ENCODE measurements at regions not wholly inside any gene's neighbourhood (a gene's known extent, or its start where the extent isn't known, plus 50 kb on each side); places are given as distances from the start of the nearest gene placed in this dataset.
A peak's percentile ranks its signal among the peaks of the same experiment; 100 is the strongest.
"Not testable (repeated sequence)": the region's sequence is repeated elsewhere in the genome, so short reads cannot be mapped to it uniquely, and the experiment has no call there.

GRCh38 chr3:157914882-157915281, 191.3 kb downstream of the SHOX2 start:
- H3K4me3 ChIP-seq (replicated peaks; ENCODE audit: low read depth, low read length), result no peak overlapping the region
- DNase-seq (ENCODE audit: extremely low read depth, low read depth), result no peak
- TF ChIP-seq CTCF (IDR thresholded peaks at IDR 0.05; ENCODE audit: low read depth, low read length, missing control alignments), result no peak

- no peak for TF ChIP-seq CTCF (IDR thresholded peaks at IDR 0.05; ENCODE audit: low read depth, low read length, missing control alignments)
- no peak overlapping the region for H3K4me3 ChIP-seq (replicated peaks; ENCODE audit: low read depth, low read length)
- no peak for DNase-seq (ENCODE audit: extremely low read depth, low read depth)
Measured at GRCh38 chr3:157913741-157914150, 192.5 kb downstream of the SHOX2 start.

GRCh38 chr3:157912514-157913451, 193.4 kb downstream of the SHOX2 start:
- TF ChIP-seq CTCF (IDR thresholded peaks at IDR 0.05; ENCODE audit: low read depth, low read length, missing control alignments), result no peak
- H3K4me3 ChIP-seq (replicated peaks; ENCODE audit: low read depth, low read length), result no peak overlapping the region
- no peak for DNase-seq (ENCODE audit: extremely low read depth, low read depth)

- peak; percentile 45 for DNase-seq (ENCODE audit: extremely low read depth, low read depth)
- TF ChIP-seq CTCF (IDR thresholded peaks at IDR 0.05; ENCODE audit: low read depth, low read length, missing control alignments), result peak; percentile 33
- H3K4me3 ChIP-seq (replicated peaks; ENCODE audit: low read depth, low read length), result no peak overlapping the region
Measured at GRCh38 chr3:157906627-157907026, 199.6 kb downstream of the SHOX2 start.

- TF ChIP-seq CTCF (IDR thresholded peaks at IDR 0.05; ENCODE audit: low read depth, low read length, missing control alignments), result no peak
- no peak for DNase-seq (ENCODE audit: extremely low read depth, low read depth)
- H3K4me3 ChIP-seq (replicated peaks; ENCODE audit: low read depth, low read length), result no peak overlapping the region
Measured at GRCh38 chr3:157905885-157906284, 200.3 kb downstream of the SHOX2 start.

- H3K4me3 ChIP-seq (replicated peaks; ENCODE audit: low read depth, low read length); DNase-seq (ENCODE audit: extremely low read depth, low read depth): not testable (repeated sequence)
Measured at GRCh38 chr3:157902680-157903079, 203.5 kb downstream of the SHOX2 start.

- TF ChIP-seq CTCF (IDR thresholded peaks at IDR 0.05; ENCODE audit: low read depth, low read length, missing control alignments), result no peak
- no peak overlapping the region for H3K4me3 ChIP-seq (replicated peaks; ENCODE audit: low read depth, low read length)
- DNase-seq (ENCODE audit: extremely low read depth, low read depth), result no peak
Measured at GRCh38 chr3:157888040-157888439, 218.2 kb downstream of the SHOX2 start.
